Left ventricle myocardium superior (tissue), 1 donor: ENCODE measurements at regions not wholly inside any gene's neighbourhood (a gene's known extent, or its start where the extent isn't known, plus 50 kb on each side); places are given as distances from the start of the nearest gene placed in this dataset.

Source experiments
- ATAC-seq: fragments of 200-7000 bp; cut with Tn5 transposase; one replicate; pipeline ENCODE4 v1.9.1; 2020; ENCODE audit warnings: mild to moderate bottlenecking, moderate library complexity
- DNase-seq: peaks from one replicate; pipeline ENCODE4 v3.0.0-alpha.2; 2020
- intact Hi-C: fragments of 100-400 bp; cut with micrococcal nuclease; formaldehyde crosslinking; loops from one replicate; pipeline ENCODE4 v1.11.0; 2022
- donor health status: DM: no; HTN: yes; CAD: no; lungs with severe emphysema.

DNA sequence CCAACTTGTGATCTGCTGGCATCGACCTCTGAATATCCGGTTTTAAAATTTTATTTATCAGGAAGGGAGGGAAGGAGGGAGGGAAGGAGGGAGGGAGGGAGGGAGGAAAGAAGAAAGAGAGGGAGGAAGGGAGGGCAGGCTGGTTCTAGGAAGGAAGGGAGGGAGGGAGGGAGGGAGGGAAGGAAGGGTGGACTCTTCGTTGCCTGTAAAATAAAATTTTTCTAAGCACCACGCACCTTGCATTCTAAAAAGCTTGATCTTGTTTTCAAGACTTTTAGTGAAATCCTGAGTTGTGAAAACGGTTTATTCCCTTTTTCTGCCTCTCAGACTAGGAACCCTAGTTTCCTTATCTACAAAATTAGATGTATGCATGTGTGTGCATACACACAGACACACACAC lies 101.7 kb upstream of the RAP2B start:
- intact Hi-C loops, result no loop called here
- no peak for DNase-seq
- ATAC-seq, result no peak

DNA sequence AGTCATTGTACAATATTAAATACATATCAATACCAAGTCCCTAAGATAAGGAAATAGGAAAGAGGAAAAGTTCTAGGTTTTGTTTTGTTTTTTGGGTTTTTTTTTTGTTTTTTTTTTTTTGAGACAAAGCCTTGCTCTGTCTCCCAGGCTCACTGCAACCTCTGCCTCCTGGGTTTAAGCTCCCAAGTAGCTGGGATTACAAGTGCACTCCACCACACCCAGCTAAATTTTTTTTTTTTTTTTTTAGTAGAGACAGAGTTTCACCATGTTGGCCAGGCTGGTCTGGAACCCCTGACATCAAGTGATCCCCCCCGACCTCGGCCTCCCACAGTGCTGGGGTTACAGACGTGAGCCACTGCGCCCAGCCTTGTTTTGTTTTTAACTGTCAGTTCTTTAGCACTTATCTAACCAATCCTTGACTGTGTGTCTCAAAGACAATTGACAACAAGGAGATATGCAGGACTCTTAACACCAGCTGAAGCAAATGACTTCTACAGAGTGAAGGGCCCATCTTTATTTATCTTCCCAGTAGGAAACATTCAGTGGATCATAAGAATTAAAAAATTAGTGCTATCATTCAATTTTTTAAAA lies 100.0 kb upstream of the RAP2B start:
- DNase-seq (no peak), ATAC-seq (no peak)
- intact Hi-C loops, result no loop called here

GRCh38 chr3:153063337-153063736 lies 98.7 kb upstream of the RAP2B start:
- intact Hi-C loops, result no loop called here
- no peak for DNase-seq
- ATAC-seq, result no peak

- no peak for DNase-seq
- intact Hi-C loops, result no loop called here
- ATAC-seq, result no peak
Observed at GRCh38 chr3:153066983-153067382, 95.0 kb upstream of the RAP2B start.

GRCh38 chr3:153069598-153070510 lies 92.2 kb upstream of the RAP2B start:
- intact Hi-C loops, result no loop called here
- DNase-seq, result no peak
- ATAC-seq, result peak; percentile 55

DNA sequence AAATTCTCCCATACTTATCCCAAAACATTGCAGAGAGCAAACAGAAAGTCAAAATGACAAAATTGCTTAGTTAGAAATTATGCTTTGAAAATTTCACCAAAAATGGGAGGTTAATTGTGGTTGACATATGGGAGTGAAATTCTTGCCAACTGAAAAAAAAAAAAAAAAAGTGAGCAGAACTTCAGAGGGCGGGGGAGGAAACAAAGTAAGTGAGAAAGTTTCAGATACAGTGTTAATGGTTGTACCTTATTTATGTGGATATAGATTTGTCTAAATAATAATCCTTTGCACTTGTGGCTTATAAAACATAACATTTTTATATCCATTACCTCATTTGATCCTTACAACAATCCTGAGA lies 91.5 kb upstream of the RAP2B start:
- intact Hi-C loops, result no loop called here
- no peak for DNase-seq
- no peak for ATAC-seq

- intact Hi-C loops, result no loop called here
- ATAC-seq (no peak), DNase-seq (no peak)
Observed at GRCh38 chr3:153072382-153072781, 89.6 kb upstream of the RAP2B start.

GRCh38 chr3:153072856-153073255 lies 89.2 kb upstream of the RAP2B start:
- intact Hi-C loops, result no loop called here
- ATAC-seq, result no peak
- DNase-seq, result no peak

- ATAC-seq (no peak), DNase-seq (no peak)
- intact Hi-C loops, result no loop called here
Observed at GRCh38 chr3:153073636-153074035, 88.4 kb upstream of the RAP2B start.

DNA sequence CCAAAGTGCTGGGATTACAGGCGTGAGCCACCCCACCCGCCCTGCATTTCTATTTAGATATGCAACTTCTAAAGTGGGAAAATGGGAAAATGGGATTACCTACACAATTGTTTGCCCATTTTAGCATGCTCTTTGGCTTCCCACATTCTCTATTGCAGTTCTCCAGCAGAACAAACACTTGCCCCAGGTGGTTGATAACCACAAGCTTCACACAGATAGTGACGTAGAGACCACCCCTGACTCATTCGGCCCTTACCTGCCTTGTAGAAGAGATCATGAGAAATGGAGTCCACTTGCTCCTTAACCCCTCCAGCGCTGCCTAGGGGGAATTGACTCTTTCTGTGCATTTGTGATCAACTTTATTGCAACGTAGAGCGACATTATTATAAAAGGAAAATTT lies 83.2 kb upstream of the RAP2B start:
- ATAC-seq (no peak), DNase-seq (no peak)
- intact Hi-C loops, result no loop called here

- ATAC-seq, result no peak
- no peak for DNase-seq
Observed at GRCh38 chr3:153079386-153079785, 82.6 kb upstream of the RAP2B start.

DNA sequence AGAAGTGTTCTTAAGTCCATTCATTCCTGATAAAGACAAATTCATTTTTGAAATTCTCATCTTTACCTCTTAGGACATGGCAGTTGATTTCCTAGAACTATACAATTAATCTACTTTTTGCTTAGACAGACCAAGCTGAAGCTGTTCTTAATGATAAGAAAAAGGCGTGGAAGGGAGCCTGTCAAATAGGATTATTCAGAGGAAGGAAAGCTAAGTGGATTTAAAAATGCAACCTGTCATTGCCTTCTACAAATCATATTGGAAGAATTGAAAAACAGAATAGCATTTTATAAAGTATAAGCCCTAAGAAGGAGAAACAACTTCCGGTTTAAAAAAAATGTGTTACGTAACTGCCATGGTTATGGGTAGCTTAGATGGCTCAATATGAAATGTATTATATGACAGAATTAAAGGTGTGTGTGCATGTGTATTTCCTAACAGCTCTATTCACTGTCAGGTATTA lies 81.2 kb upstream of the RAP2B start:
- intact Hi-C loops, result no loop called here
- ATAC-seq (no peak), DNase-seq (no peak)

More at GRCh38 chr3:153079386-153079785, 82.6 kb upstream of the RAP2B start:
- intact Hi-C loops, result no loop called here

GRCh38 chr3:153084431-153084830 lies 77.6 kb upstream of the RAP2B start:
- no peak for DNase-seq
- no peak for ATAC-seq
- intact Hi-C loops, result no loop called here

- ATAC-seq (peak; percentile 96), DNase-seq (peak; percentile 40)
- intact Hi-C loops, result no loop called here
Observed at GRCh38 chr3:153087595-153088566, 74.1 kb upstream of the RAP2B start.

DNA sequence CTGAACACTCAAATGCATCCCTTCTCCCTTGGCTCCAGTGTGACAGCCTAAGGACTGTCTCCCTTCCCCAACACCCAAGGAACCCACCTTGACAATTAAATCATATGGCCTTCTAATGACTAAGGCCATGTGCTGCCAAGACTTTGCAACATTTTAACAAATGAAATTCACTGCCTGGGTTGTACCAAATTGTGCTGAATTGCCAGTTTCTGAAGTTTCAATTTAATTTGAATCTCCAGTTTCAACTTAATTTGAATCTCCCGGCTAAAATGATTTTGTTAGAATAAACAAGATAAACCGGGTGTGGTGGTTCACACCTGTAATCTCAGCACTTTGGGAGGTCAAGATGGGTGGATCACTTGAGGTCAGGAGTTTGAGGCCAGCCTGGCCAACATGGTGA lies 72.4 kb upstream of the RAP2B start:
- ATAC-seq (no peak), DNase-seq (no peak)
- intact Hi-C loops, result no loop called here

GRCh38 chr3:153090973-153091372 lies 71.1 kb upstream of the RAP2B start:
- no peak for DNase-seq
- intact Hi-C loops, result no loop called here

GRCh38 chr3:153093629-153094028 lies 68.4 kb upstream of the RAP2B start:
- DNase-seq (no peak), ATAC-seq (no peak)
- intact Hi-C loops, result no loop called here

More at GRCh38 chr3:153090973-153091372, 71.1 kb upstream of the RAP2B start:
- ATAC-seq, result no peak

- intact Hi-C loops, result no loop called here
- ATAC-seq, result no peak
Observed at GRCh38 chr3:153094386-153094785, 67.6 kb upstream of the RAP2B start.

GRCh38 chr3:153095441-153095840 lies 66.6 kb upstream of the RAP2B start:
- DNase-seq (no peak), ATAC-seq (no peak)
- intact Hi-C loops, result no loop called here

More at GRCh38 chr3:153094386-153094785, 67.6 kb upstream of the RAP2B start:
- DNase-seq, result no peak

GRCh38 chr3:153096731-153097131 lies 65.3 kb upstream of the RAP2B start:
- ATAC-seq (no peak), DNase-seq (no peak)
- intact Hi-C loops, result no loop called here
